ENCODE measurements at regions not wholly inside any gene's neighbourhood (a gene's known extent, or its start where the extent isn't known, plus 50 kb on each side); places are given as distances from the start of the nearest gene placed in this dataset.

DNA sequence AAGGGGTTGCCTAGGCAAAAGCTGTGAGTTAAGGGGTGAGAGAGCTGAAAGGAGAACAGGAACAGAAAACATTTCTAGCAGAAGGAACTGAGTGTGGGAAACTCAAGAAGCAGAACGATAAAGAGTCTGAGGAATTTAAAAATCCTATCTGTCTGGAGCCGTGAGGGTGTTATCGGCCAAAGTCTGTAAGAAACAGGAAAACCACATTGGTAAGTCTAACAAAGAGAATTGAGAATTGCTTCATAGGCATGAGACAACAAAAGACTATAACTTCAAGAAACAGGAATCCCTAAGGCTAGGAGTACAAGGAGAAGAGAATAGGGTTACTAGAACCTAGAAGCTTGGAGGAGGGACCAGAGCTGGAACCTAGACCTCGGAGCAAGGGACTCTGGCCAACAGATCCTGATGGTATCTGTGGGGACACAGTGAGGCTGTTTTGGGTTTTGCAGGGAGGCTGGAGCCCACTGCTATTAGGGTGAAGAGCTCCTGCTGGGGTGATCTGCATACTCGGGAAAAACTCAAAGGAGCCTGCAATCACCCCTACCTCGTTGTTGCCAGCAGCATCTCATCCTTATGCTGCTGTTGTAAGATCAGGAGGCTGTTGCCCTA lies 175.6 kb downstream of the FBXO8 start:
- no peaks in the 10 kb centered on the region for H3K36me3 ChIP-seq
- TF ChIP-seq POLR2A (IDR thresholded peaks at IDR 0.05) = no peak
- TF ChIP-seq, protein P1, sequence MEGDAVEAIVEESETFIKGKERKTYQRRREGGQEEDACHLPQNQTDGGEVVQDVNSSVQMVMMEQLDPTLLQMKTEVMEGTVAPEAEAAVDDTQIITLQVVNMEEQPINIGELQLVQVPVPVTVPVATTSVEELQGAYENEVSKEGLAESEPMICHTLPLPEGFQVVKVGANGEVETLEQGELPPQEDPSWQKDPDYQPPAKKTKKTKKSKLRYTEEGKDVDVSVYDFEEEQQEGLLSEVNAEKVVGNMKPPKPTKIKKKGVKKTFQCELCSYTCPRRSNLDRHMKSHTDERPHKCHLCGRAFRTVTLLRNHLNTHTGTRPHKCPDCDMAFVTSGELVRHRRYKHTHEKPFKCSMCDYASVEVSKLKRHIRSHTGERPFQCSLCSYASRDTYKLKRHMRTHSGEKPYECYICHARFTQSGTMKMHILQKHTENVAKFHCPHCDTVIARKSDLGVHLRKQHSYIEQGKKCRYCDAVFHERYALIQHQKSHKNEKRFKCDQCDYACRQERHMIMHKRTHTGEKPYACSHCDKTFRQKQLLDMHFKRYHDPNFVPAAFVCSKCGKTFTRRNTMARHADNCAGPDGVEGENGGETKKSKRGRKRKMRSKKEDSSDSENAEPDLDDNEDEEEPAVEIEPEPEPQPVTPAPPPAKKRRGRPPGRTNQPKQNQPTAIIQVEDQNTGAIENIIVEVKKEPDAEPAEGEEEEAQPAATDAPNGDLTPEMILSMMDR (IDR thresholded peaks at IDR 0.05) = no peak
- TF ChIP-seq EP300 (IDR thresholded peaks at IDR 0.05) = no peak
- WGBS, 3 donors = 54 to 71% (median 58%) methylated on average over 6 of the region's 6 CpGs
- no peaks in the 10 kb centered on the region for H3K27me3 ChIP-seq
- no peak overlapping the region for H3K27ac ChIP-seq
- no peaks in the 10 kb centered on the region for H3K4me1 ChIP-seq (ENCODE audit: insufficient read depth)
- no peaks in the 10 kb centered on the region for H3K9me3 ChIP-seq
- H3K4me3 ChIP-seq = no peak overlapping the region
- no peak for DNase-seq
- intact Hi-C loops (cut with DNase I) = no loop called here

DNA sequence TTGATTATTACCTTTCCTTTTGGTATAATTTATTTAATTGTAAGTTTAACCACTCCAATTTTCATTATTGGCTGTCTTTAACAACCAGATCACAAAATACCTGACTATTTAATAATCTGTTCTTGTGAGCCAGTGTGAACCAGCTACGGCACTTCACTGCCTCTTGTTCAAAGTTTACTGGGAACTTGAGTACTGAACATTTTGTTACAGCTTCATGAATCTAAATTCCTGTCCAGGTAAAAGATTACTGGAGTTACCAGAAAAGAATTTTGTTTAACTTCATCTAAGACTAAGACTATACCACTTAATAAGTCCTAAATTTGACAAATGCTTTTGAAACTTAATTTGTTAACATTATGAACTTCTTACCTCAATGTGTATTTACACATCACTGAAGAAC lies 178.3 kb downstream of the FBXO8 start:
- Histone ChIP-seq H3K27me3 (no peaks in the 10 kb centered on the region), H3K27ac (no peak overlapping the region), H3K4me3 (no peak overlapping the region), H3K36me3 (no peaks in the 10 kb centered on the region), H3K9me3 (no peaks in the 10 kb centered on the region), H3K4me1 (ENCODE audit: insufficient read depth) (no peaks in the 10 kb centered on the region)
- DNase-seq = no peak
- WGBS, 3 donors = 86 to 93% (median 88%) methylated on average over 1 of the region's 1 CpG
- TF ChIP-seq, protein P1 (IDR thresholded peaks at IDR 0.05) = no peak
- intact Hi-C loops (cut with DNase I) = no loop called here

DNA sequence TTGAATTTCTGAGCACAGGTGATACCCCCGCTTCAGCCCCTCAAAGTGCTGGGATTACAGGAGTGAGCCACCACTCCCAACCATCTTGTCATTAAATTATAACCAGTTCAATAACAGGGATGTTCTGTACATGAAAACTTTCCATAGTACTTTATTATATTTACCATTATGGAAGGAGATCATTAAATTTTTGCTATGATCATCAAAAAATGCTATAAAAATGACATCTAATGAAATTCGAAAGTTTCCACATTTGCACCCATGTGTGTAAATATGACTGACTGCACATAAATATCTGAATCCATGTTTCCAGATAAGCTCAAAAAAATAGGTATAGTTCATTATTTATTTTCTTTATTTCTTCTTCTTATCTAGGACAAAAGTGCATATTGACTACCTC lies 182.6 kb downstream of the FBXO8 start:
- intact Hi-C loops (cut with DNase I) = no loop called here
- TF ChIP-seq, protein P1 (IDR thresholded peaks at IDR 0.05) = no peak
- TF ChIP-seq EP300 (IDR thresholded peaks at IDR 0.05) = no peak
- TF ChIP-seq POLR2A (IDR thresholded peaks at IDR 0.05) = no peak
- 93 to 95% (median 94%) methylated on average over 2 of the region's 2 CpGs for WGBS, 3 donors

DNA sequence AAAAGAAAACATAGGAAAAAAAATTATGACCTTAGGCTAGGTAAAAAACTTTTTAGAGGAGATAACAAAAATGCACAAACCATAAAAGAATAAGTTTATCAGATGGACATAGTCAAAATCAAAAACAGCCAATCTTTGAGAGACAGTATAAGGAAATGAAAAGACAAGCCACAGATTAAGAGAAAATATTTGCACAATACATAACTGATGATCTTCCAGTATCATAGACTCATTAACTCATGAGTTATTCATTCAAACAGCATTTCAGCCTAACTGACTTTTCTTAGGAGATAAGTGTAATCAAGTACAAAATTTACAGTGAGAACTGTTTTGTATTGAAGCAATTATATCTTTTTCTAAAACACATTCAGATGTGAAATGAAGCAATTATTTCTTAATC lies 183.8 kb downstream of the FBXO8 start:
- H3K9me3 ChIP-seq = no peaks in the 10 kb centered on the region
- no peaks in the 10 kb centered on the region for H3K27me3 ChIP-seq
- DNase-seq = no peak
- H3K4me3 ChIP-seq = no peak overlapping the region
- intact Hi-C loops (cut with DNase I) = no loop called here
- TF ChIP-seq, protein P1 (IDR thresholded peaks at IDR 0.05) = no peak
- TF ChIP-seq EP300 (IDR thresholded peaks at IDR 0.05) = no peak
- no peak for TF ChIP-seq POLR2A (IDR thresholded peaks at IDR 0.05)
- no peaks in the 10 kb centered on the region for H3K4me1 ChIP-seq (ENCODE audit: insufficient read depth)
- H3K36me3 ChIP-seq = no peaks in the 10 kb centered on the region
- H3K27ac ChIP-seq = no peak overlapping the region

More for the DNA sequence above, 182.6 kb downstream of the FBXO8 start:
- no peak overlapping the region for H3K27ac ChIP-seq
- no peaks in the 10 kb centered on the region for H3K9me3 ChIP-seq
- H3K36me3 ChIP-seq = no peaks in the 10 kb centered on the region
- no peak for DNase-seq
- H3K4me1 ChIP-seq (ENCODE audit: insufficient read depth) = no peaks in the 10 kb centered on the region
- H3K27me3 ChIP-seq = no peaks in the 10 kb centered on the region
- no peak overlapping the region for H3K4me3 ChIP-seq
